NCI-H2029 treated with DMSO at 0.1 percent for 48 hours (cell line): ENCODE measurements at regions not wholly inside any gene's neighbourhood (a gene's known extent, or its start where the extent isn't known, plus 50 kb on each side); places are given as distances from the start of the nearest gene placed in this dataset.

ENCODE experiments used
- DNase-seq: peaks from one replicate; lab custom pipeline; 2025; lab: John Stamatoyannopoulos, UW

GRCh38 chr20:7708782-7709181 is 231.5 kb downstream of the HAO1 start:
- no peak for DNase-seq

- DNase-seq: no peak
These were observed 229.8 kb downstream of the HAO1 start for GRCh38 chr20:7710440-7710839.

GRCh38 chr20:7712661-7713060 is 227.6 kb downstream of the HAO1 start:
- no peak for DNase-seq

GRCh38 chr20:7714549-7714948 is 225.7 kb downstream of the HAO1 start:
- DNase-seq: no peak

GRCh38 chr20:7716286-7716972 is 223.8 kb downstream of the HAO1 start:
- no peak for DNase-seq

GRCh38 chr20:7722564-7722963 is 217.7 kb downstream of the HAO1 start:
- no peak for DNase-seq

- DNase-seq: no peak
These were observed 217.0 kb downstream of the HAO1 start for GRCh38 chr20:7723284-7723683.

GRCh38 chr20:7728338-7728737 is 211.9 kb downstream of the HAO1 start:
- DNase-seq: no peak

GRCh38 chr20:7734216-7734615 is 206.0 kb downstream of the HAO1 start:
- no peak for DNase-seq

- DNase-seq: no peak
These were observed 203.9 kb downstream of the HAO1 start for GRCh38 chr20:7736336-7736735.

GRCh38 chr20:7741866-7742265 is 198.4 kb downstream of the HAO1 start:
- DNase-seq: no peak

GRCh38 chr20:7742479-7742878 is 197.8 kb downstream of the HAO1 start:
- no peak for DNase-seq

- DNase-seq: no peak
These were observed 195.8 kb downstream of the HAO1 start for GRCh38 chr20:7744411-7744810.

GRCh38 chr20:7748624-7749023 is 191.6 kb downstream of the HAO1 start:
- no peak for DNase-seq

GRCh38 chr20:7754102-7754501 is 186.2 kb downstream of the HAO1 start:
- DNase-seq: no peak

GRCh38 chr20:7758406-7758805 is 181.9 kb downstream of the HAO1 start:
- no peak for DNase-seq

GRCh38 chr20:7760247-7761031 is 179.8 kb downstream of the HAO1 start:
- DNase-seq: no peak

- no peak for DNase-seq
These were observed 175.0 kb downstream of the HAO1 start for GRCh38 chr20:7765221-7765620.

GRCh38 chr20:7770046-7770445 is 170.2 kb downstream of the HAO1 start:
- peak; percentile 59 for DNase-seq

GRCh38 chr20:7770578-7770977 is 169.7 kb downstream of the HAO1 start:
- peak; percentile 65 for DNase-seq

GRCh38 chr20:7772371-7772770 is 167.9 kb downstream of the HAO1 start:
- no peak for DNase-seq

- DNase-seq: no peak
These were observed 166.7 kb downstream of the HAO1 start for GRCh38 chr20:7773511-7773910.

GRCh38 chr20:7775072-7775471 is 165.2 kb downstream of the HAO1 start:
- DNase-seq: no peak

- no peak for DNase-seq
These were observed 164.1 kb downstream of the HAO1 start for GRCh38 chr20:7776148-7776547.
